Sigmoid colon (tissue), 4 donors: ENCODE measurements at regions not wholly inside any gene's neighbourhood (a gene's known extent, or its start where the extent isn't known, plus 50 kb on each side); places are given as distances from the start of the nearest gene placed in this dataset.

Source experiments
- EP300 ChIP-seq, 4 donors: sonication (generic); formaldehyde crosslinking; IDR thresholded peaks; one replicate each; pipeline ENCODE4 v1.6.1; 2017; ENCODE audit warnings: antibody characterized with exemption in 4 of 4
- POLR2A ChIP-seq, 2 donors: fragments of 450-650 bp; IDR thresholded peaks; one replicate each; pipeline ENCODE4 v1.6.1; 2016; ENCODE audit warnings: antibody characterized with exemption in 2 of 2, mild to moderate bottlenecking in 2 of 2, moderate library complexity in 2 of 2
- TF ChIP-seq, protein P1 (sequence below), 4 experiments: fragments of 450-650 bp in 3 of 4; fragments of 200-600 bp in 1 of 4; IDR thresholded peaks; one replicate each; pipeline ENCODE4 v1.5.1; 2016 to 2019; ENCODE audit warnings: antibody characterized with exemption in 4 of 4, mild to moderate bottlenecking in 3 of 4, moderate library complexity in 2 of 4

DNA sequence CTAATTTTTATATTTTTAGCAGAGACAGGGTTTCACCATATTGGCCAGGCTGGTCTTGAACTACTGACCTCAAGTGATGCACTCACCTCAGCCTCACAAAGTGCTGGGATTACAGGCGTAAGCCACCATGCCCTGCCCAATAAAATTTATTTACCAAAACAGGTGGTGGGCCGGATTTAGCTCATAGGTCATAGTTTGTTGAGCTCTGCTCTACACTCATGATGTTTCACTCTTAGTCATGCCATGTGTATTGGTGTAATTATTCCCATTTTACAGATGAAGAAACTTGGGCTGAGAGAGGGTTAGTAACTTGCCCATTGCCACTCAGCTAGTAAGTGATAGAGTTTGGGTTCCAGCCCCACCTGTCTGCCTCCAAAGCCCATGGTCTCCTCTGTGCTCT lies 93.1 kb upstream of the WWC1 start:
- TF ChIP-seq, protein P1, sequence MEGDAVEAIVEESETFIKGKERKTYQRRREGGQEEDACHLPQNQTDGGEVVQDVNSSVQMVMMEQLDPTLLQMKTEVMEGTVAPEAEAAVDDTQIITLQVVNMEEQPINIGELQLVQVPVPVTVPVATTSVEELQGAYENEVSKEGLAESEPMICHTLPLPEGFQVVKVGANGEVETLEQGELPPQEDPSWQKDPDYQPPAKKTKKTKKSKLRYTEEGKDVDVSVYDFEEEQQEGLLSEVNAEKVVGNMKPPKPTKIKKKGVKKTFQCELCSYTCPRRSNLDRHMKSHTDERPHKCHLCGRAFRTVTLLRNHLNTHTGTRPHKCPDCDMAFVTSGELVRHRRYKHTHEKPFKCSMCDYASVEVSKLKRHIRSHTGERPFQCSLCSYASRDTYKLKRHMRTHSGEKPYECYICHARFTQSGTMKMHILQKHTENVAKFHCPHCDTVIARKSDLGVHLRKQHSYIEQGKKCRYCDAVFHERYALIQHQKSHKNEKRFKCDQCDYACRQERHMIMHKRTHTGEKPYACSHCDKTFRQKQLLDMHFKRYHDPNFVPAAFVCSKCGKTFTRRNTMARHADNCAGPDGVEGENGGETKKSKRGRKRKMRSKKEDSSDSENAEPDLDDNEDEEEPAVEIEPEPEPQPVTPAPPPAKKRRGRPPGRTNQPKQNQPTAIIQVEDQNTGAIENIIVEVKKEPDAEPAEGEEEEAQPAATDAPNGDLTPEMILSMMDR (IDR thresholded peaks at IDR 0.05): no peak
- TF ChIP-seq POLR2A (IDR thresholded peaks at IDR 0.05): no peak
- no peak for TF ChIP-seq EP300 (IDR thresholded peaks at IDR 0.05)
